Brain microvascular endothelial cell (primary cell): ENCODE measurements at regions not wholly inside any gene's neighbourhood (a gene's known extent, or its start where the extent isn't known, plus 50 kb on each side); places are given as distances from the start of the nearest gene placed in this dataset.

Experiments
- DNase-seq: peaks from one replicate; pipeline ENCODE4 v3.0.0-alpha.2; 2020
- H3K27ac ChIP-seq: fragments of 250-450 bp; sonication (Bioruptor Pico); 2 replicates; pipeline ENCODE4 v1.5.1; 2020; ENCODE audit warnings: mild to moderate bottlenecking, moderate library complexity
- H3K27me3 ChIP-seq: fragments of 250-450 bp; sonication (Bioruptor Pico); replicated peaks from 2 replicates; pipeline ENCODE4 v1.5.1; 2020; ENCODE audit warnings: mild to moderate bottlenecking
- H3K36me3 ChIP-seq: fragments of 250-450 bp; sonication (Bioruptor Pico); replicated peaks from 2 replicates; pipeline ENCODE4 v1.5.1; 2020; ENCODE audit warnings: mild to moderate bottlenecking
- H3K4me3 ChIP-seq: 2 replicates; pipeline ENCODE4 v1.5.1; 2011; ENCODE audit warnings: low read depth, mild to moderate bottlenecking, control low read depth, low read length, moderate library complexity
- CTCF ChIP-seq: IDR thresholded peaks from 2 replicates; pipeline ENCODE4 v1.5.1; 2011; ENCODE audit warnings: low read depth, mild to moderate bottlenecking, moderate library complexity, low read length, control low read depth, inconsistent platforms; ENCODE audit errors: missing control alignments
- in situ Hi-C: cut with HindIII; loops from 2 replicates; pipeline ENCODE4 v1.10.0; 2017; ENCODE audit warnings: low sequenced_read_pairs, low pct_ligation_motif_present

DNA sequence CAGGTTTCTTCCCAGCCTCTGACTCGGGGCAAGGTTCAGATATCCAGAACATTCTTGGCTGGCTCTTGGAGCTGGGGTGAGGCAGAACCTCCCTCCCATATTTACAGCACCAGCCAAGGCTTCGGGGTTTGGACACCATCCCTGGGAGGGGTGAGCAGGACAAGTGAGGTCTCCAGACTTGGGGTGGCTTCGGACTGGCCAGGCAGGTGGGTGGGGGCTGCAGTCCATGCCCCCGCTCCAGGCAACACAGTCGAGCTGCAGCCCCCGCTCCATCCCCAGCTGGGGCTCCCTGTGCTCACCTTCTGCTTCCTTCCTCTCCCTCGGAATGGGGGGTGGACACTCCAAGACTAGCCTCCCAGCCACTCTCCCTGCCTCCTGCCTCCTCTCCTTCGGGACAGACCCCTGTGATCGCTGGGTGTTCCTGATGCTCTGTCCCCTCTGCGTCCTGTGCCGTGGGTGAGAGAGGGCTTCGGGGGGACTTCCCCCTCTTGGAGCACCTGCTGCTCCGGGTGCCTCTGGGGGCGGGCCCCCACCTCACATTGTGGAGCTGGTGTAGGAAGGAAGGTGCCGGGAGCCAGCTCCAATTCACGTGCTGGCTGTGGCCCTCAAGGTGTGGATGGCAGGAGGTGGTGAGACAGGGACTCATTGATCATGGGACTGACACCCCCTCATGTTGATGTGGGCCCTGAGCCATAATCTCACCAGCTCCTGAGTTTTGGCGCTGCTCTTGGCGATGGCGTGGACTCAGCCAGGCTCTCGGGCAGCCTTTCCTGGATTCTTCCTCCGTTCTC, 189.2 kb downstream of the SEC14L1 start:
- in situ Hi-C loops, result loop anchor here (25.0 kb wide), 1 partner anchor 132 kb away; no protein-coding TSS in a partner anchor
- Histone ChIP-seq H3K36me3 (peaks cover 3% of the 10 kb centered on the region), H3K4me3 (no peak overlapping the region), H3K27ac (no peak overlapping the region), H3K27me3 (no peaks in the 10 kb centered on the region)
- no peak for TF ChIP-seq CTCF
- DNase-seq, result no peak

DNA sequence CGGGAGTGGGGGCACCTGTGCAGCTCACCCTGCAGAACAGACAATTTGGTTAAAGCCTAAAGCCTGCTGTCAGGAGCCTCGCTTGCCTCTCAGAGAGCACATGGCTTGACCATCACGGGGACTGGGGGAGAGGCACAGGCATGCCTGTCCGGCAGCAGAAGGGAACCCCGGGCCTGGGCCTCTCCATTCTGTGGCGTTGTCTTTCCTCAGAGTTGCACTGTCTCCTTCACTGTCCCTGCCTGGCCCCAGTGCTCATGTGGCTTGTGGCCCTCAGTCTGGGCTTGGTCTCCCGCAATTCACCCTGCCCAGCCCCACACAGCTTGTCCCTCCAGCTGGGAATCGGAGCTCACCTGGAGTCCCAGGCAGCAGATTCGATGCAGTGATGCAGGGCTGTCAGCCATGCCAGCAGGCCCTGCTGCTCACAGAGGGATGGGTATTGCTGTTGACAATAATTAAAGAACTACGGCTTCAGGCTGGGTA, 189.9 kb downstream of the SEC14L1 start:
- DNase-seq, result no peak
- no peak overlapping the region for H3K4me3 ChIP-seq
- in situ Hi-C loops, result loop anchor here (25.0 kb wide), 1 partner anchor 132 kb away; no protein-coding TSS in a partner anchor
- no peaks in the 10 kb centered on the region for H3K27me3 ChIP-seq
- no peak for TF ChIP-seq CTCF
- H3K27ac ChIP-seq, result no peak overlapping the region
- peaks cover 3% of the 10 kb centered on the region for H3K36me3 ChIP-seq

GRCh38 chr17:77331301-77331864, 190.6 kb downstream of the SEC14L1 start:
- in situ Hi-C loops, result loop anchor here (25.0 kb wide), 1 partner anchor 131 kb away; no protein-coding TSS in a partner anchor
- Histone ChIP-seq H3K36me3 (peaks cover 3% of the 10 kb centered on the region), H3K27me3 (no peaks in the 10 kb centered on the region), H3K27ac (no peak overlapping the region), H3K4me3 (no peak overlapping the region)
- TF ChIP-seq CTCF, result peak; percentile 93
- DNase-seq, result peak; percentile 82

- H3K4me3 ChIP-seq, result no peak overlapping the region
Observed at GRCh38 chr17:77332034-77332971, 191.5 kb downstream of the SEC14L1 start.

More at GRCh38 chr17:77332034-77332971, 191.5 kb downstream of the SEC14L1 start:
- TF ChIP-seq CTCF, result no peak
- DNase-seq, result no peak
- in situ Hi-C loops, result loop anchor here (25.0 kb wide), 1 partner anchor 130 kb away; no protein-coding TSS in a partner anchor
- Histone ChIP-seq H3K27me3 (no peaks in the 10 kb centered on the region), H3K27ac (no peak overlapping the region), H3K36me3 (no peaks in the 10 kb centered on the region)
